ENCODE measurements at regions not wholly inside any gene's neighbourhood (a gene's known extent, or its start where the extent isn't known, plus 50 kb on each side); places are given as distances from the start of the nearest gene placed in this dataset.

- Histone ChIP-seq H3K4me3 (ENCODE audit: low read length) (no peak overlapping the region), H3K27me3 (ENCODE audit: control insufficient read depth in 2 of 2, insufficient read depth in 2 of 2, low read length in 2 of 2) (no peaks in the 10 kb centered on the region), H3K9me3 (ENCODE audit: control insufficient read depth in 2 of 3, low read length in 3 of 3) (peaks cover 0 to 8% (median 0%) of the 10 kb centered on the region in 3 experiments), H3K4me1 (ENCODE audit: control insufficient read depth in 2 of 2, insufficient read depth in 2 of 2, low read length in 2 of 2) (no peaks in the 10 kb centered on the region), H3K27ac (ENCODE audit: low read depth, low read length) (no peak overlapping the region), H3K36me3 (ENCODE audit: control insufficient read depth in 2 of 3, insufficient read depth in 3 of 3, low read length in 3 of 3) (no peaks in the 10 kb centered on the region)
- ChIA-PET CTCF (no interaction called here), POLR2A (no interaction called here)
- ATAC-seq (no peak), DNase-seq (no peak)
- H3K27ac Mint-ChIP-seq: no peak overlapping the region
- no peak overlapping the region for H3K4me3 Mint-ChIP-seq
- peaks cover 0 to 1% (median 0%) of the 10 kb centered on the region in 7 donors for H3K4me1 Mint-ChIP-seq
- H3K36me3 Mint-ChIP-seq: peaks cover 0 to 4% (median 0%) of the 10 kb centered on the region in 5 donors
- peaks cover 5 to 28% (median 18%) of the 10 kb centered on the region in 11 donors for H3K9me3 Mint-ChIP-seq
- intact Hi-C loops (cut with micrococcal nuclease): no loop called here
- peaks cover 18 to 63% (median 52%) of the 10 kb centered on the region in 5 donors for H3K27me3 Mint-ChIP-seq
These were observed 228.4 kb upstream of the POU3F1 start for GRCh38 chr1:38274974-38275373.

GRCh38 chr1:38273196-38273804 is 226.7 kb upstream of the POU3F1 start:
- DNase-seq (no peak), ATAC-seq (no peak)
- Mint-ChIP-seq H3K4me3 (no peak overlapping the region), H3K27me3 (peaks cover 21 to 62% (median 56%) of the 10 kb centered on the region in 5 donors), H3K9me3 (peaks cover 0 to 12% (median 4%) of the 10 kb centered on the region in 11 donors), H3K27ac (no peak overlapping the region), H3K4me1 (peaks cover 0 to 1% (median 0%) of the 10 kb centered on the region in 7 donors), H3K36me3 (peaks cover 0 to 4% (median 0%) of the 10 kb centered on the region in 5 donors)
- POLR2A ChIA-PET: no interaction called here
- intact Hi-C loops (cut with micrococcal nuclease): no loop called here
- no peaks in the 10 kb centered on the region for H3K36me3 ChIP-seq (ENCODE audit: control insufficient read depth in 2 of 3, insufficient read depth in 3 of 3, low read length in 3 of 3)
- H3K4me3 ChIP-seq (ENCODE audit: low read length): no peak overlapping the region
- CTCF ChIA-PET: no interaction called here
- no peak overlapping the region for H3K27ac ChIP-seq (ENCODE audit: low read depth, low read length)
- H3K4me1 ChIP-seq (ENCODE audit: control insufficient read depth in 2 of 2, insufficient read depth in 2 of 2, low read length in 2 of 2): no peaks in the 10 kb centered on the region
- H3K9me3 ChIP-seq (ENCODE audit: control insufficient read depth in 2 of 3, low read length in 3 of 3): no peaks in the 10 kb centered on the region
- H3K27me3 ChIP-seq (ENCODE audit: control insufficient read depth in 2 of 2, insufficient read depth in 2 of 2, low read length in 2 of 2): no peaks in the 10 kb centered on the region

- no peaks in the 10 kb centered on the region for H3K36me3 ChIP-seq (ENCODE audit: control insufficient read depth in 2 of 3, insufficient read depth in 3 of 3, low read length in 3 of 3)
- no peak overlapping the region for H3K27ac Mint-ChIP-seq
- H3K9me3 Mint-ChIP-seq: peaks cover 0 to 4% (median 0%) of the 10 kb centered on the region in 11 donors
- H3K27me3 ChIP-seq (ENCODE audit: control insufficient read depth in 2 of 2, insufficient read depth in 2 of 2, low read length in 2 of 2): no peaks in the 10 kb centered on the region
- POLR2A ChIA-PET: no interaction called here
- no peak overlapping the region for H3K27ac ChIP-seq (ENCODE audit: low read depth, low read length)
- CTCF ChIA-PET: no interaction called here
- no peaks in the 10 kb centered on the region for H3K36me3 Mint-ChIP-seq
- H3K27me3 Mint-ChIP-seq: peaks cover 23 to 63% (median 56%) of the 10 kb centered on the region in 5 donors
- no peak overlapping the region for H3K4me3 ChIP-seq (ENCODE audit: low read length)
- H3K9me3 ChIP-seq (ENCODE audit: control insufficient read depth in 2 of 3, low read length in 3 of 3): no peaks in the 10 kb centered on the region
- intact Hi-C loops (cut with micrococcal nuclease): no loop called here
- DNase-seq (no peak), ATAC-seq (no peak)
- H3K4me1 ChIP-seq (ENCODE audit: control insufficient read depth in 2 of 2, insufficient read depth in 2 of 2, low read length in 2 of 2): no peaks in the 10 kb centered on the region
- H3K4me1 Mint-ChIP-seq: peaks cover 0 to 1% (median 0%) of the 10 kb centered on the region in 7 donors
- no peak overlapping the region for H3K4me3 Mint-ChIP-seq
These were observed 225.9 kb upstream of the POU3F1 start for GRCh38 chr1:38272515-38272914.

- intact Hi-C loops (cut with micrococcal nuclease): no loop called here
- Mint-ChIP-seq H3K36me3 (no peaks in the 10 kb centered on the region), H3K27ac (no peak overlapping the region), H3K9me3 (no peaks in the 10 kb centered on the region), H3K27me3 (peaks cover 25 to 56% (median 45%) of the 10 kb centered on the region in 5 donors), H3K4me1 (peaks cover 0 to 1% (median 0%) of the 10 kb centered on the region in 7 donors), H3K4me3 (no peak overlapping the region)
- CTCF ChIA-PET: no interaction called here
- POLR2A ChIA-PET: no interaction called here
- no peak overlapping the region for H3K4me3 ChIP-seq (ENCODE audit: low read length)
- no peaks in the 10 kb centered on the region for H3K9me3 ChIP-seq (ENCODE audit: control insufficient read depth in 2 of 3, low read length in 3 of 3)
- H3K4me1 ChIP-seq (ENCODE audit: control insufficient read depth in 2 of 2, insufficient read depth in 2 of 2, low read length in 2 of 2): no peaks in the 10 kb centered on the region
- no peak overlapping the region for H3K27ac ChIP-seq (ENCODE audit: low read depth, low read length)
- no peaks in the 10 kb centered on the region for H3K36me3 ChIP-seq (ENCODE audit: control insufficient read depth in 2 of 3, insufficient read depth in 3 of 3, low read length in 3 of 3)
- H3K27me3 ChIP-seq (ENCODE audit: control insufficient read depth in 2 of 2, insufficient read depth in 2 of 2, low read length in 2 of 2): no peaks in the 10 kb centered on the region
- ATAC-seq (no peak), DNase-seq (no peak)
These were observed 224.4 kb upstream of the POU3F1 start for GRCh38 chr1:38270849-38271633.

- Histone ChIP-seq H3K4me1 (ENCODE audit: control insufficient read depth in 2 of 2, insufficient read depth in 2 of 2, low read length in 2 of 2) (no peaks in the 10 kb centered on the region), H3K27me3 (ENCODE audit: control insufficient read depth in 2 of 2, insufficient read depth in 2 of 2, low read length in 2 of 2) (no peaks in the 10 kb centered on the region), H3K27ac (ENCODE audit: low read depth, low read length) (no peak overlapping the region), H3K9me3 (ENCODE audit: control insufficient read depth in 2 of 3, low read length in 3 of 3) (no peaks in the 10 kb centered on the region), H3K4me3 (ENCODE audit: low read length) (no peak overlapping the region), H3K36me3 (ENCODE audit: control insufficient read depth in 2 of 3, insufficient read depth in 3 of 3, low read length in 3 of 3) (no peaks in the 10 kb centered on the region)
- Mint-ChIP-seq H3K4me1 (peaks cover 0 to 1% (median 0%) of the 10 kb centered on the region in 7 donors), H3K4me3 (no peak overlapping the region), H3K27ac (no peak overlapping the region), H3K27me3 (peaks cover 25 to 57% (median 45%) of the 10 kb centered on the region in 5 donors), H3K9me3 (no peaks in the 10 kb centered on the region), H3K36me3 (no peaks in the 10 kb centered on the region)
- no peak for ATAC-seq
- intact Hi-C loops (cut with micrococcal nuclease): no loop called here
- ChIA-PET POLR2A (no interaction called here), CTCF (no interaction called here)
- DNase-seq: no peak
These were observed 223.6 kb upstream of the POU3F1 start for GRCh38 chr1:38269923-38270848.

GRCh38 chr1:38268226-38268625 is 221.6 kb upstream of the POU3F1 start:
- POLR2A ChIA-PET: no interaction called here
- CTCF ChIA-PET: no interaction called here
- H3K4me3 Mint-ChIP-seq: no peak overlapping the region
- no peaks in the 10 kb centered on the region for H3K9me3 Mint-ChIP-seq
- Histone ChIP-seq H3K36me3 (ENCODE audit: control insufficient read depth in 2 of 3, insufficient read depth in 3 of 3, low read length in 3 of 3) (no peaks in the 10 kb centered on the region), H3K27ac (ENCODE audit: low read depth, low read length) (no peak overlapping the region), H3K4me3 (ENCODE audit: low read length) (no peak overlapping the region), H3K4me1 (ENCODE audit: control insufficient read depth in 2 of 2, insufficient read depth in 2 of 2, low read length in 2 of 2) (no peaks in the 10 kb centered on the region), H3K27me3 (ENCODE audit: control insufficient read depth in 2 of 2, insufficient read depth in 2 of 2, low read length in 2 of 2) (no peaks in the 10 kb centered on the region), H3K9me3 (ENCODE audit: control insufficient read depth in 2 of 3, low read length in 3 of 3) (no peaks in the 10 kb centered on the region)
- H3K4me1 Mint-ChIP-seq: peaks cover 0 to 1% (median 0%) of the 10 kb centered on the region in 7 donors
- DNase-seq (no peak), ATAC-seq (no peak)
- H3K27me3 Mint-ChIP-seq: peaks cover 21 to 47% (median 35%) of the 10 kb centered on the region in 5 donors
- intact Hi-C loops (cut with micrococcal nuclease): no loop called here
- no peaks in the 10 kb centered on the region for H3K36me3 Mint-ChIP-seq
- no peak overlapping the region for H3K27ac Mint-ChIP-seq
